ENCODE measurements at regions not wholly inside any gene's neighbourhood (a gene's known extent, or its start where the extent isn't known, plus 50 kb on each side); places are given as distances from the start of the nearest gene placed in this dataset.

GRCh38 chr5:62786099-62786498 lies 207.5 kb downstream of the LRRC70 start:
- Histone ChIP-seq H2AK9ac (replicated peaks; ENCODE audit: low read depth, low read length, poor library complexity) (no peak overlapping the region), H2BK15ac (ENCODE audit: low read depth, low read length) (no peak overlapping the region), H3K9ac (ENCODE audit: low read depth, low read length) (no peak overlapping the region), H3K4me2 (ENCODE audit: low read depth, low read length) (no peak overlapping the region), H2BK20ac (ENCODE audit: low read depth, low read length) (no peak overlapping the region), H3K27ac (ENCODE audit: insufficient read depth, low read length) (no peak overlapping the region), H3K14ac (replicated peaks; ENCODE audit: low read depth, low read length) (no peak overlapping the region), H2BK120ac (ENCODE audit: low read depth, low read length) (no peak overlapping the region), H3K23ac (ENCODE audit: low read depth, low read length) (no peak overlapping the region), H3K56ac (ENCODE audit: extremely low read depth, insufficient read depth, low read length) (no peak overlapping the region), H3K4me1 (ENCODE audit: control insufficient read depth, insufficient read depth, low read length) (no peaks in the 10 kb centered on the region), H4K20me1 (ENCODE audit: insufficient read depth, low read length) (no peaks in the 10 kb centered on the region), H2BK5ac (ENCODE audit: low read depth, low read length, poor library complexity, severe bottlenecking) (no peak overlapping the region), H4K5ac (ENCODE audit: low read depth, low read length) (no peak overlapping the region), H4K8ac (ENCODE audit: low read depth in 2 of 2, low read length in 2 of 2) (no peak overlapping the region), H2AK5ac (ENCODE audit: low read depth, low read length) (no peak overlapping the region), H3K27me3 (ENCODE audit: control insufficient read depth, insufficient read depth, low read length) (no peaks in the 10 kb centered on the region), H4K91ac (ENCODE audit: insufficient read depth, low read depth, low read length) (no peak overlapping the region), H3K36me3 (ENCODE audit: control insufficient read depth, insufficient read depth, low read length) (no peaks in the 10 kb centered on the region), H3K79me1 (ENCODE audit: low read depth in 1 of 2, low read length in 2 of 2) (no peaks in the 10 kb centered on the region), H2AFZ (replicated peaks; ENCODE audit: low read length, poor library complexity) (no peak overlapping the region), H3K4ac (ENCODE audit: low read depth, low read length) (no peak overlapping the region), H3K9me1 (ENCODE audit: insufficient read depth, low read length) (no peaks in the 10 kb centered on the region), H3K4me3 (ENCODE audit: insufficient read depth, low read depth, low read length) (no peak overlapping the region), H3K9me3 (ENCODE audit: control insufficient read depth, insufficient read depth, low read length) (no peaks in the 10 kb centered on the region), H3K18ac (ENCODE audit: low read depth, low read length) (no peak overlapping the region)
- DNase-seq (no peak), ATAC-seq (ENCODE audit: low read depth) (no peak)
- no peak for TF ChIP-seq RCOR1 (IDR thresholded peaks at IDR 0.05; ENCODE audit: insufficient replicate concordance, low read length)
- no peak for TF ChIP-seq CTCF (conservative IDR thresholded peaks at IDR 0.05; ENCODE audit: low read depth, low read length)
- no peak for TF ChIP-seq MXI1 (IDR thresholded peaks at IDR 0.05; ENCODE audit: borderline replicate concordance, low read depth, low read length)
- TF ChIP-seq MAZ (IDR thresholded peaks at IDR 0.05; ENCODE audit: borderline replicate concordance, low read depth, low read length), result no peak
- TF ChIP-seq MAFK (IDR thresholded peaks at IDR 0.05; ENCODE audit: low read depth, low read length), result no peak
- no peak for TF ChIP-seq USF2 (IDR thresholded peaks at IDR 0.05; ENCODE audit: low read depth, low read length)
- TF ChIP-seq POLR2A (IDR thresholded peaks at IDR 0.05; ENCODE audit: low read depth, low read length), result no peak
- TF ChIP-seq NFE2L2 (IDR thresholded peaks at IDR 0.05; ENCODE audit: low read depth, low read length), result no peak
- TF ChIP-seq CHD1 (IDR thresholded peaks at IDR 0.05; ENCODE audit: low read depth, low read length), result no peak
- TF ChIP-seq FOS (IDR thresholded peaks at IDR 0.05; ENCODE audit: low read depth, low read length), result no peak
- TF ChIP-seq RFX5 (IDR thresholded peaks at IDR 0.05; ENCODE audit: low read depth, low read length), result no peak
- TF ChIP-seq ELK1 (IDR thresholded peaks at IDR 0.05; ENCODE audit: borderline replicate concordance, low read depth, low read length), result no peak
- no peak for TF ChIP-seq SMC3 (IDR thresholded peaks at IDR 0.05; ENCODE audit: low read depth, low read length)
- TF ChIP-seq RAD21 (IDR thresholded peaks at IDR 0.05; ENCODE audit: low read length), result no peak
- no peak for TF ChIP-seq BHLHE40 (IDR thresholded peaks at IDR 0.05; ENCODE audit: low read depth, low read length)
- no peak for TF ChIP-seq CEBPB (IDR thresholded peaks at IDR 0.05; ENCODE audit: low read depth, low read length)
- intact Hi-C loops (cut with micrococcal nuclease), result no loop called here
- ChIA-PET POLR2A (ENCODE audit: unreplicated experiment) (no interaction called here), CTCF (no interaction called here)
- dilution Hi-C loops (cut with HindIII; ENCODE audit: low sequenced_read_pairs, unreplicated experiment), result no loop called here
- BruUV-seq (replicated peaks), result no TSS peak
- in situ Hi-C loops (cut with MboI; ENCODE audit: low sequenced_read_pairs), result no loop called here
- WGBS, 2 experiments (ENCODE audit: extremely low coverage in 2 of 2, insufficient read length in 1 of 2), result no CpG with 5 or more reads among the region's 1 CpG

Data from IMR-90 (cell line).